ENCODE measurements at regions not wholly inside any gene's neighbourhood (a gene's known extent, or its start where the extent isn't known, plus 50 kb on each side); places are given as distances from the start of the nearest gene placed in this dataset.

GRCh38 chr3:64332459-64333350 is 107.4 kb upstream of the PRICKLE2 start:
- 72 to 76% methylated on average over 9 of the region's 9 CpGs for WGBS, 2 donors
- DNase-seq = no peak
- no peak overlapping the region for H3K27ac ChIP-seq

GRCh38 chr3:64331605-64332004 is 106.3 kb upstream of the PRICKLE2 start:
- DNase-seq = no peak
- H3K27ac ChIP-seq = no peak overlapping the region

More at GRCh38 chr3:64332459-64333350, 107.4 kb upstream of the PRICKLE2 start:
- H3K9me3 ChIP-seq = no peaks in the 10 kb centered on the region
- intact Hi-C loops (cut with DNase I) = no loop called here
- TF ChIP-seq, protein P1, sequence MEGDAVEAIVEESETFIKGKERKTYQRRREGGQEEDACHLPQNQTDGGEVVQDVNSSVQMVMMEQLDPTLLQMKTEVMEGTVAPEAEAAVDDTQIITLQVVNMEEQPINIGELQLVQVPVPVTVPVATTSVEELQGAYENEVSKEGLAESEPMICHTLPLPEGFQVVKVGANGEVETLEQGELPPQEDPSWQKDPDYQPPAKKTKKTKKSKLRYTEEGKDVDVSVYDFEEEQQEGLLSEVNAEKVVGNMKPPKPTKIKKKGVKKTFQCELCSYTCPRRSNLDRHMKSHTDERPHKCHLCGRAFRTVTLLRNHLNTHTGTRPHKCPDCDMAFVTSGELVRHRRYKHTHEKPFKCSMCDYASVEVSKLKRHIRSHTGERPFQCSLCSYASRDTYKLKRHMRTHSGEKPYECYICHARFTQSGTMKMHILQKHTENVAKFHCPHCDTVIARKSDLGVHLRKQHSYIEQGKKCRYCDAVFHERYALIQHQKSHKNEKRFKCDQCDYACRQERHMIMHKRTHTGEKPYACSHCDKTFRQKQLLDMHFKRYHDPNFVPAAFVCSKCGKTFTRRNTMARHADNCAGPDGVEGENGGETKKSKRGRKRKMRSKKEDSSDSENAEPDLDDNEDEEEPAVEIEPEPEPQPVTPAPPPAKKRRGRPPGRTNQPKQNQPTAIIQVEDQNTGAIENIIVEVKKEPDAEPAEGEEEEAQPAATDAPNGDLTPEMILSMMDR (IDR thresholded peaks at IDR 0.05) = no peak
- TF ChIP-seq POLR2A (IDR thresholded peaks at IDR 0.05) = no peak
- no peak overlapping the region for H3K4me3 ChIP-seq
- H3K36me3 ChIP-seq = no peaks in the 10 kb centered on the region
- no peaks in the 10 kb centered on the region for H3K4me1 ChIP-seq
- no peaks in the 10 kb centered on the region for H3K27me3 ChIP-seq

GRCh38 chr3:64329037-64329436 is 103.8 kb upstream of the PRICKLE2 start:
- no peaks in the 10 kb centered on the region for H3K9me3 ChIP-seq
- WGBS, 2 donors = 79 to 99% methylated on average over 3 of the region's 3 CpGs
- H3K36me3 ChIP-seq = no peaks in the 10 kb centered on the region
- H3K4me1 ChIP-seq = no peaks in the 10 kb centered on the region
- intact Hi-C loops (cut with DNase I) = no loop called here
- DNase-seq = no peak
- no peak overlapping the region for H3K4me3 ChIP-seq
- H3K27me3 ChIP-seq = no peaks in the 10 kb centered on the region
- H3K27ac ChIP-seq = no peak overlapping the region
- no peak for TF ChIP-seq POLR2A (IDR thresholded peaks at IDR 0.05)
- TF ChIP-seq, protein P1 (IDR thresholded peaks at IDR 0.05) = peak in 3 of 6 experiments; percentile 7 to 58 (median 41)

More at GRCh38 chr3:64331605-64332004, 106.3 kb upstream of the PRICKLE2 start:
- Histone ChIP-seq H3K4me3 (no peak overlapping the region), H3K27me3 (no peaks in the 10 kb centered on the region), H3K9me3 (no peaks in the 10 kb centered on the region), H3K36me3 (no peaks in the 10 kb centered on the region), H3K4me1 (no peaks in the 10 kb centered on the region)
- intact Hi-C loops (cut with DNase I) = no loop called here
- no peak for TF ChIP-seq POLR2A (IDR thresholded peaks at IDR 0.05)
- TF ChIP-seq, protein P1 (IDR thresholded peaks at IDR 0.05) = no peak
- 80 to 83% methylated on average over 12 of the region's 12 CpGs for WGBS, 2 donors

- Histone ChIP-seq H3K4me1 (peaks cover 0 to under 1% (median 0%) of the 10 kb centered on the region in 3 donors), H3K36me3 (no peaks in the 10 kb centered on the region), H3K9me3 (no peaks in the 10 kb centered on the region), H3K27me3 (no peaks in the 10 kb centered on the region), H3K4me3 (no peak overlapping the region), H3K27ac (peak overlapping the region in 3 of 4 donors; percentile 66 to 71 (median 69))
- WGBS, 2 donors = 74 to 77% methylated on average over 11 of the region's 11 CpGs
- intact Hi-C loops (cut with DNase I) = no loop called here
- DNase-seq = no peak
- TF ChIP-seq, protein P1 (IDR thresholded peaks at IDR 0.05) = no peak
- TF ChIP-seq POLR2A (IDR thresholded peaks at IDR 0.05) = no peak
Measured at GRCh38 chr3:64327100-64327804, 102.0 kb upstream of the PRICKLE2 start.

GRCh38 chr3:64321747-64322146 is 96.5 kb upstream of the PRICKLE2 start:
- no peak overlapping the region for H3K4me3 ChIP-seq
- no peaks in the 10 kb centered on the region for H3K9me3 ChIP-seq
- no peaks in the 10 kb centered on the region for H3K36me3 ChIP-seq
- H3K27ac ChIP-seq = no peak overlapping the region
- peaks cover 0 to 6% (median 0%) of the 10 kb centered on the region in 3 donors for H3K4me1 ChIP-seq
- no peaks in the 10 kb centered on the region for H3K27me3 ChIP-seq
- no peak for DNase-seq
- intact Hi-C loops (cut with DNase I) = no loop called here
- WGBS, 2 donors = 0 to 11% methylated on average over 1 of the region's 1 CpG
- no peak for TF ChIP-seq POLR2A (IDR thresholded peaks at IDR 0.05)
- TF ChIP-seq, protein P1 (IDR thresholded peaks at IDR 0.05) = no peak
